ENCODE measurements at regions not wholly inside any gene's neighbourhood (a gene's known extent, or its start where the extent isn't known, plus 50 kb on each side); places are given as distances from the start of the nearest gene placed in this dataset.

GRCh38 chr2:35337922-35338321 lies 1017.7 kb upstream of the CRIM1 start:
- Histone ChIP-seq H4K5ac (ENCODE audit: insufficient read length, low read depth, low read length) (no peak overlapping the region), H3K56ac (replicated peaks; ENCODE audit: insufficient read length, low read depth, low read length) (no peak overlapping the region), H2BK20ac (ENCODE audit: low read length) (no peak overlapping the region), H3K9me3 (ENCODE audit: insufficient read depth in 2 of 2, low read depth in 1 of 2, low read length in 1 of 2) (peaks cover 3 to 12% of the 10 kb centered on the region in 2 experiments; a peak in 3 of 4 replicates), H2BK120ac (replicated peaks; ENCODE audit: low read depth, low read length) (no peak overlapping the region), H2BK5ac (ENCODE audit: low read depth, low read length) (no peak overlapping the region), H3K79me2 (ENCODE audit: control insufficient read depth in 1 of 2, insufficient read depth in 2 of 2, low read length in 2 of 2) (no peaks in the 10 kb centered on the region), H4K91ac (replicated peaks; ENCODE audit: insufficient read length, low read length) (no peak overlapping the region), H3K4me3 (ENCODE audit: extremely low read depth in 1 of 4, insufficient read depth in 2 of 4, low read depth in 3 of 4, low read length in 4 of 4) (no peak overlapping the region), H3K36me3 (ENCODE audit: control insufficient read depth in 2 of 4, insufficient read depth in 4 of 4, low read length in 3 of 4) (no peaks in the 10 kb centered on the region; a peak in 1 of 8 replicates), H3K23ac (ENCODE audit: insufficient read length) (no peak overlapping the region), H3K14ac (ENCODE audit: insufficient read length) (no peak overlapping the region), H3K9ac (replicated peaks in 1 of 4; ENCODE audit: extremely low read depth in 1 of 4, low read depth in 3 of 4, low read length in 3 of 4) (no peak overlapping the region), H4K8ac (ENCODE audit: extremely low read depth, insufficient read depth, low read length) (no peak overlapping the region), H2BK12ac (ENCODE audit: low read depth, low read length) (no peak overlapping the region), H3K79me1 (ENCODE audit: low read depth, low read length) (no peaks in the 10 kb centered on the region), H4K20me1 (replicated peaks in 1 of 2; ENCODE audit: control insufficient read depth in 1 of 2, insufficient read depth in 2 of 2, low read length in 2 of 2) (no peaks in the 10 kb centered on the region), H2AK5ac (ENCODE audit: low read depth, low read length) (no peak overlapping the region), H3K23me2 (ENCODE audit: low read depth, low read length) (no peaks in the 10 kb centered on the region), H3K4ac (replicated peaks; ENCODE audit: insufficient read length, low read depth, low read length) (no peak overlapping the region), H3K27ac (ENCODE audit: low read depth, low read length) (no peak overlapping the region), H3K4me2 (ENCODE audit: insufficient read depth in 1 of 2, low read depth in 2 of 2, low read length in 2 of 2) (no peak overlapping the region), H2BK15ac (ENCODE audit: low read length) (no peak overlapping the region), H3K27me3 (replicated peaks in 1 of 4; ENCODE audit: control insufficient read depth in 3 of 4, extremely low read depth in 1 of 4, insufficient read depth in 3 of 4, low read length in 3 of 4) (peaks cover 0 to 1% (median 0%) of the 10 kb centered on the region in 4 experiments; a peak in 1 of 7 replicates), H3K4me1 (replicated peaks in 1 of 4; ENCODE audit: control insufficient read depth in 3 of 4, insufficient read depth in 4 of 4, low read length in 3 of 4) (no peaks in the 10 kb centered on the region), H2AFZ (ENCODE audit: low read length) (no peak overlapping the region), H3K18ac (ENCODE audit: extremely low read depth, low read length) (no peak overlapping the region)
- CTCF ChIA-PET (ENCODE audit: partially characterized antibody): no interaction called here
- DNase-seq (ENCODE audit: low read depth in 1 of 2, low spot score in 2 of 2) (no peak), FAIRE-seq (no peak)
- POLR2A ChIA-PET (ENCODE audit: partially characterized antibody): no interaction called here
- 95% methylated on average over 2 of the region's 2 CpGs; no CpG with 5 or more reads in 1 of the 2 experiments for WGBS, 2 experiments (ENCODE audit: extremely low coverage in 1 of 2, insufficient coverage in 1 of 2, insufficient read length in 1 of 2, insufficient replicate concordance in 2 of 2, low coverage in 1 of 2, low lambda C conversion rate in 2 of 2, missing lambda C conversion rate in 1 of 2)
- TF ChIP-seq RFX5 (IDR thresholded peaks at IDR 0.05; ENCODE audit: borderline replicate concordance, low read depth, low read length) (no peak), CBX8 (IDR thresholded peaks at IDR 0.05; ENCODE audit: borderline replicate concordance, low read depth, low read length) (no peak), POLR2AphosphoS5 (IDR thresholded peaks at IDR 0.05; ENCODE audit: low read depth, low read length) (no peak), SAP30 (IDR thresholded peaks at IDR 0.05; ENCODE audit: insufficient read depth, insufficient replicate concordance, low read length) (no peak), KDM4A (IDR thresholded peaks at IDR 0.05; ENCODE audit: low read depth, low read length, severe bottlenecking) (no peak), ATF2 (IDR thresholded peaks at IDR 0.05; ENCODE audit: low read length) (no peak), HDAC6 (IDR thresholded peaks at IDR 0.05; ENCODE audit: low read depth, low read length) (no peak), MAX (IDR thresholded peaks at IDR 0.05) (no peak), CTCF (IDR thresholded peaks at IDR 0.05; ENCODE audit: control extremely low read depth in 1 of 3, insufficient read depth in 1 of 3, low read depth in 1 of 3, low read length in 3 of 3) (no peak)

Data from H1 (cell line).